OCI-LY7 (cell line): ENCODE measurements at regions not wholly inside any gene's neighbourhood (a gene's known extent, or its start where the extent isn't known, plus 50 kb on each side); places are given as distances from the start of the nearest gene placed in this dataset.

Source experiments
- BruUV-seq: library from RNA; stranded (reverse); fragments of 400-500 nt; replicated peaks from 2 replicates; lab custom pipeline; 2021; lab: Mats Ljungman, UMichigan
- CTCF ChIA-PET: fragments of 300-600 bp; sonication (Branson Sonifier 250); formaldehyde crosslinking; loops from one replicate; lab custom pipeline; 2022; ENCODE audit warnings: antibody characterized with exemption; ENCODE audit not compliant: unreplicated experiment; lab: Charles Lee
- POLR2A ChIA-PET: fragments of 300-600 bp; sonication (Branson Sonifier 250); formaldehyde crosslinking; loops from one replicate; lab custom pipeline; 2022; ENCODE audit warnings: antibody characterized with exemption; lab: Charles Lee
- DNase-seq: peaks from one replicate; pipeline ENCODE4 v3.0.0-alpha.2; 2015; ENCODE audit warnings: low spot score
- H2AFZ ChIP-seq: fragments of 200-600 bp; sonication (generic), shearing (Covaris generic); 2 replicates; pipeline ENCODE4 v1.6.1; 2014; ENCODE audit warnings: mild to moderate bottlenecking, antibody characterized with exemption, low read length, moderate library complexity
- H3K27ac ChIP-seq: fragments of 200-600 bp; sonication (generic); 2 replicates; pipeline ENCODE4 v1.5.1; 2014; ENCODE audit warnings: mixed run types, low read depth, mild to moderate bottlenecking, moderate library complexity, low read length, inconsistent platforms; ENCODE audit not compliant: poor library complexity, severe bottlenecking
- H3K36me3 ChIP-seq: fragments of 200-600 bp; sonication (generic); 2 replicates; pipeline ENCODE4 v1.6.1; 2014; ENCODE audit warnings: mild to moderate bottlenecking, antibody characterized with exemption, low read length, moderate library complexity, mixed read lengths; ENCODE audit not compliant: insufficient read depth
- H3K4me1 ChIP-seq: fragments of 200-600 bp; sonication (generic); 2 replicates; pipeline ENCODE4 v1.5.1; 2014; ENCODE audit warnings: mild to moderate bottlenecking, low read length; ENCODE audit not compliant: insufficient read depth, poor library complexity, severe bottlenecking
- H3K4me2 ChIP-seq: fragments of 200-600 bp; sonication (generic); 2 replicates; pipeline ENCODE4 v1.6.1; 2014; ENCODE audit warnings: mild to moderate bottlenecking, low read length
- H3K4me3 ChIP-seq: fragments of 200-600 bp; sonication (generic); 2 replicates; pipeline ENCODE4 v1.5.1; 2014; ENCODE audit warnings: mild to moderate bottlenecking, low read depth, low read length; ENCODE audit not compliant: poor library complexity, severe bottlenecking
- H3K79me2 ChIP-seq: fragments of 200-600 bp; sonication (generic); 2 replicates; pipeline ENCODE4 v1.6.1; 2016; ENCODE audit warnings: low read depth, mild to moderate bottlenecking, low read length, moderate library complexity, mixed read lengths; ENCODE audit not compliant: insufficient read depth
- H3K9me2 ChIP-seq: fragments of 200-600 bp; sonication (generic); 2 replicates; pipeline ENCODE4 v1.6.1; 2016; ENCODE audit warnings: mild to moderate bottlenecking, low read length, mixed read lengths; ENCODE audit not compliant: insufficient read depth
- H3K9me3 ChIP-seq: fragments of 200-600 bp; sonication (generic); 2 replicates; pipeline ENCODE4 v1.6.1; 2014; ENCODE audit warnings: mild to moderate bottlenecking, mixed run types, low read length, mixed read lengths
- H4K20me1 ChIP-seq: fragments of 200-600 bp; sonication (generic); 2 replicates; pipeline ENCODE4 v1.6.1; 2014; ENCODE audit warnings: mild to moderate bottlenecking, antibody characterized with exemption, low read length, moderate library complexity, mixed read lengths; ENCODE audit not compliant: insufficient read depth
- CTCF ChIP-seq: fragments of 200-600 bp; sonication (generic); conservative IDR thresholded peaks from 2 replicates; pipeline ENCODE4 v1.5.1; 2014; ENCODE audit warnings: mild to moderate bottlenecking, antibody characterized with exemption, low read length, moderate library complexity, mixed read lengths
- EZH2phosphoT487 ChIP-seq: fragments of 200-600 bp; sonication (generic); IDR thresholded peaks from 2 replicates; pipeline ENCODE4 v1.6.1; 2018; ENCODE audit warnings: low read depth, borderline replicate concordance, mild to moderate bottlenecking, mixed run types, antibody characterized with exemption, low read length, moderate library complexity, mixed read lengths
- intact Hi-C: fragments of 100-400 bp; cut with micrococcal nuclease; formaldehyde crosslinking; loops from one replicate; pipeline ENCODE4 v1.10.0; 2022; ENCODE audit not compliant: unreplicated experiment

GRCh38 chr12:75939016-75939642 lies 92.4 kb downstream of the PHLDA1 start:
- CTCF ChIA-PET: no interaction called here
- no peak for TF ChIP-seq EZH2phosphoT487
- no peak for TF ChIP-seq CTCF
- BruUV-seq: no TSS peak

GRCh38 chr12:75938189-75938588 lies 93.4 kb downstream of the PHLDA1 start:
- Histone ChIP-seq H3K4me2 (no peak overlapping the region), H3K27ac (no peak overlapping the region), H3K9me3 (no peaks in the 10 kb centered on the region), H2AFZ (no peak overlapping the region), H3K4me1 (no peaks in the 10 kb centered on the region), H3K79me2 (no peaks in the 10 kb centered on the region), H3K9me2 (no peaks in the 10 kb centered on the region), H3K4me3 (no peak overlapping the region), H4K20me1 (no peaks in the 10 kb centered on the region), H3K36me3 (no peaks in the 10 kb centered on the region)
- intact Hi-C loops: no loop called here
- BruUV-seq: no TSS peak
- DNase-seq: no peak
- TF ChIP-seq EZH2phosphoT487: no peak
- TF ChIP-seq CTCF: no peak
- POLR2A ChIA-PET: interaction anchor here (1.2 kb wide), 1 partner anchor 22 kb away, joined by 4 read pairs; no protein-coding TSS in a partner anchor
- CTCF ChIA-PET: no interaction called here

More at GRCh38 chr12:75939016-75939642, 92.4 kb downstream of the PHLDA1 start:
- H3K4me3 ChIP-seq: no peak overlapping the region
- H3K79me2 ChIP-seq: no peaks in the 10 kb centered on the region
- DNase-seq: no peak
- no peaks in the 10 kb centered on the region for H3K9me3 ChIP-seq
- no peaks in the 10 kb centered on the region for H4K20me1 ChIP-seq
- no peak overlapping the region for H2AFZ ChIP-seq
- POLR2A ChIA-PET: interaction anchor here (0.6 kb wide), 2 partner anchors 22 to 72 kb away, joined by 3 read pairs; no protein-coding TSS in a partner anchor
- no peak overlapping the region for H3K27ac ChIP-seq
- no peaks in the 10 kb centered on the region for H3K36me3 ChIP-seq
- no peak overlapping the region for H3K4me2 ChIP-seq
- no peaks in the 10 kb centered on the region for H3K9me2 ChIP-seq
- intact Hi-C loops: no loop called here
- H3K4me1 ChIP-seq: peaks cover 8% of the 10 kb centered on the region

GRCh38 chr12:75937486-75937885 lies 94.1 kb downstream of the PHLDA1 start:
- TF ChIP-seq EZH2phosphoT487 (no peak), CTCF (no peak)
- Histone ChIP-seq H3K36me3 (no peaks in the 10 kb centered on the region), H3K27ac (no peak overlapping the region), H3K9me3 (no peaks in the 10 kb centered on the region), H3K9me2 (no peaks in the 10 kb centered on the region), H4K20me1 (no peaks in the 10 kb centered on the region), H3K4me3 (no peak overlapping the region), H2AFZ (no peak overlapping the region; the same call in 1 of the 2 replicates), H3K4me1 (no peaks in the 10 kb centered on the region), H3K79me2 (no peaks in the 10 kb centered on the region), H3K4me2 (no peak overlapping the region)
- ChIA-PET CTCF (no interaction called here), POLR2A (interaction anchor here (0.6 to 1.3 kb wide), 4 partner anchors 10 to 35 kb away, joined by 3 to 6 read pairs (median 4); no protein-coding TSS in a partner anchor)
- no TSS peak for BruUV-seq
- DNase-seq: no peak
- intact Hi-C loops: no loop called here
